ENCODE measurements at regions not wholly inside any gene's neighbourhood (a gene's known extent, or its start where the extent isn't known, plus 50 kb on each side); places are given as distances from the start of the nearest gene placed in this dataset.

DNA sequence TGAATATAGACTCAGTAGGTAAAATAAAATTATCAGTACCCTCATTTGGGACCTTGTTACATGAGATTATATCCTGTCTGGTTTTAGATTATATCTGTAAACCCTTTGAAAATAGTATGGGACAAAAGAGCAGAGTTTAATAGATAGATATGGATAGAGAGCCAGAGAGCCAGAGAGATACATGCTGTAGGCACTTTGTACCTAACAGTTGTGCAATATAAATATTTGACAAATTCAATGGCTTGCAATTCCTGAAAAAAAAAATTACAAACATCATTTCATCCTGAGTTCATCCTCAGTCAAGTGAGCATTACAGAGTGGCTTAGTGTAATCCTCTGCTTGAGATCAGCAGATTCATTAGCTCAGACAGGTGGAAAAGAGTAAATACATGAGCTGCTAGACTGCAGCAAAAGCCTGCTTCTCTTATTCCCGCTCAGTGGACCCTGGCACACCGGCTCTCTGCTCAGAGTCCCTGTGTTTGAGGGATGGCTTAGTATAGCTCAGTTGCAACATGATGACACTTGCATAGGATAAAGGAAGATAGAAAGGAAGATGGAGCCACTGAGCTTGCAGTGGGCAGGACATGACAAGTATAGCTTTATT lies 931.6 kb upstream of the GOT2 start:
- TF ChIP-seq, protein P1, sequence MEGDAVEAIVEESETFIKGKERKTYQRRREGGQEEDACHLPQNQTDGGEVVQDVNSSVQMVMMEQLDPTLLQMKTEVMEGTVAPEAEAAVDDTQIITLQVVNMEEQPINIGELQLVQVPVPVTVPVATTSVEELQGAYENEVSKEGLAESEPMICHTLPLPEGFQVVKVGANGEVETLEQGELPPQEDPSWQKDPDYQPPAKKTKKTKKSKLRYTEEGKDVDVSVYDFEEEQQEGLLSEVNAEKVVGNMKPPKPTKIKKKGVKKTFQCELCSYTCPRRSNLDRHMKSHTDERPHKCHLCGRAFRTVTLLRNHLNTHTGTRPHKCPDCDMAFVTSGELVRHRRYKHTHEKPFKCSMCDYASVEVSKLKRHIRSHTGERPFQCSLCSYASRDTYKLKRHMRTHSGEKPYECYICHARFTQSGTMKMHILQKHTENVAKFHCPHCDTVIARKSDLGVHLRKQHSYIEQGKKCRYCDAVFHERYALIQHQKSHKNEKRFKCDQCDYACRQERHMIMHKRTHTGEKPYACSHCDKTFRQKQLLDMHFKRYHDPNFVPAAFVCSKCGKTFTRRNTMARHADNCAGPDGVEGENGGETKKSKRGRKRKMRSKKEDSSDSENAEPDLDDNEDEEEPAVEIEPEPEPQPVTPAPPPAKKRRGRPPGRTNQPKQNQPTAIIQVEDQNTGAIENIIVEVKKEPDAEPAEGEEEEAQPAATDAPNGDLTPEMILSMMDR (conservative IDR thresholded peaks at IDR 0.05), result no peak
- no peak overlapping the region for H3K27ac ChIP-seq

DNA sequence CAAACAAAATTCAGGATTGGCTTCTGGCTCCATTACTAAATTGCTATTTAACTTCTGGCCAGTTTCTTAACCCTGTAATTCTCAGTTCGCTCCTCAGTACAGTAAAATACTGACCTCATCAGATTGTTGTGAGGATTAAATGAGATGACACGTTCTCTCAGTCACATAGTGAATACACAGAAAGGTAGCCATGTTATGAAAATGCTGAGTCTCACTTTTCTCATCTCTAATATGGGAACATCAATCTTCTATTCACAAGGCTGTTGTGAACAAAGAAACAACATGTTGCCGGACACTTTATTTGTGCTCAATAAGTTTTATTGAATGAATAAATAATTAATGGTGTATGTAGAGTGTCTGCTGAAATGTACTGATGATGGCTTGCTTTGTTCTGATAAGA lies 924.5 kb upstream of the GOT2 start:
- no peak overlapping the region for H3K27ac ChIP-seq
- TF ChIP-seq, protein P1 (conservative IDR thresholded peaks at IDR 0.05), result no peak

DNA sequence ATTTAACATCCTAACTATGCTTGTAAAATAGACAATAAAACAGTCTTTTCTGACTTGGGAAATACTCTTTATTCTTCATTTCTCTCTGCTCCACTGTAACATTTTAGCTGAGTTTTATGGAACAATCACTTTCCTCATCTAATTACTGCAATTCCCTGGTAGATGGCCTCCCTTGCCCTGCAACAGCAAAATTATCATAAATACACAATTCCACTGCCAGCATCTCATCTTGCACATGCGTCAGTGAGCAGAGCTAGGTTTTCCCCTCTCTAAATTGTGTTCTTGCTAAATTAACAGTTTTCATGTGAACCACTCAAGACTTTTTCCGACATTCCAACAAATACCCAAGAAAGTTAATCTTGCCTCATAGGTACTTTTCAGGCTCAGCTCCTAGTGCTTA lies 920.9 kb upstream of the GOT2 start:
- TF ChIP-seq, protein P1 (conservative IDR thresholded peaks at IDR 0.05), result no peak
- no peak overlapping the region for H3K27ac ChIP-seq

DNA sequence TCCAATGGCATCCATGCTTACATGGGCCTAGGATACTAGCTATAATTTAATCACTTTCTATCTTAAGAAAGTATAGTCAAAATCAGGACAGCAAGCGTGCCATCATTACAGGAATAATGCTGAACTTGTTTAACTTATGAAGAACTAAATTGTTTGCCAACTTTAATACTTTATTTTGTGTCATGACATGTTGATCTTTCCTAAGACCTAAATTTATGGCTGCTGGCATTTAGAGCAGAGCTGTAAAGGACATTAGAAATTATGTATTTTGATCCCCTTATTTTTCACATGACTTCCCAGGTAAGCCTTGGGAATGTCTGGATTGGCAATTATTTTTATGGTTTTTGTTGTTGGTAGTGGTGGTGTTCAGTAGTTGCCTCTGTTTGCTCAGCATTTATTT lies 920.3 kb upstream of the GOT2 start:
- no peak overlapping the region for H3K27ac ChIP-seq
- TF ChIP-seq, protein P1 (conservative IDR thresholded peaks at IDR 0.05), result no peak

DNA sequence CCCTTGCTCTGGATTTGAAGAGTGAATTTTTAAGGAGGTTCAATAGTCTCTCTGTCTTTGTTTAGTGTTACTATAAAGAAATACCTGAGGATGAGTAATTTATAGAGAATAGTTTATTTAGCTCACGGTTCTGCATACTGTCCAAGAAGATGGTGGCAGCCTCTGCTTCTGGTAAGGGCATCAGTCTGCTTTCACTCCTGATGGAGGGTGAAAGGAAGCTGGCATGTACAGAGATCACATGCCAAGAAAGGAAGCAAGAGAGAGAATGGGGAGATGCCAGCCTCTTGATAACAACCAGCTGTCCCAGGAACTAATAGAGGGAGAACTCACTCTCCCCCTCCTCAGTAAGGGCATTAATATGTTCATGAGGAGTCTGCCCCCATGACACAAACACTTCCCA lies 917.5 kb upstream of the GOT2 start:
- TF ChIP-seq, protein P1 (conservative IDR thresholded peaks at IDR 0.05), result no peak

DNA sequence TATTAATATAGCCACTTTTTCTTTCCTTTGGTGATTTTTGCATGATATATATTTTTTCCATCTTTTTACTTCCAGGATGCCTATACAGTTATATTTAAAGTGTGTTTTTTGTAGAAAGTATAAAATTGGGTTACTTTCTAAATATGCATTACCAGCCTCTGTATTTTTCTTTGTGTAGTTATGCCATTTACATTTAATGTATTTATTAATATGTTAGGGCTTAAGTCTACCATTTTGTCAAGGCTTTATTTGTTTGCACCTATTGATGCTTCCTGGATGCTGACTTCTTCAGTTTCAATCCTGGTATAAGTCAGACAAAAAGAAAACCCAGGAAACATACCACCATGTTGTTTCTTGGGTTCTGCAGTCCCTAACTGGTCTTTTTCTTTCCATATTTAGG lies 911.1 kb upstream of the GOT2 start:
- TF ChIP-seq, protein P1 (conservative IDR thresholded peaks at IDR 0.05), result no peak

More for the DNA sequence above, 917.5 kb upstream of the GOT2 start:
- H3K27ac ChIP-seq, result no peak overlapping the region

DNA sequence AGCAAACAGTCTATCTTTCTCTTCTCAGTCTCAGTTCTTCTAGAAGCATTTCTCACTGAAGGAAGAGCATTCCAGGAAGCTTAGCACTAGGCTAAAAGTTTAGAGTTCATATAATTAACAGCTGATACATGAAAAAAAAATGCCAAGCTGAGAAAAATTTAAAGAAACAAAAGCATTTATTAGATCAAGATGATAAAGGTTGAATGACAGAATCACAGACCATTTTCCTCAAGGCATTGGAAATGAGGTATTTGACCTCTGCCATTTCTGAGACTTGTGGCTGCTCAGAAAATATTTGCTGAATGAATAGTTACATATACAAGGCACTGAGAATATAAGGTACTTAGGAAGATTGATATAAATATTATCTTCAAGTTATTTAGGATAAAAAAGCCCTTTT lies 901.6 kb upstream of the GOT2 start:
- H3K27ac ChIP-seq, result no peak overlapping the region
- TF ChIP-seq, protein P1 (conservative IDR thresholded peaks at IDR 0.05), result no peak

More for the DNA sequence above, 911.1 kb upstream of the GOT2 start:
- no peak overlapping the region for H3K27ac ChIP-seq
